Brain microvascular endothelial cell (primary cell): ENCODE measurements at regions not wholly inside any gene's neighbourhood (a gene's known extent, or its start where the extent isn't known, plus 50 kb on each side); places are given as distances from the start of the nearest gene placed in this dataset.

ENCODE experiments used
- DNase-seq: peaks from one replicate; pipeline ENCODE4 v3.0.0-alpha.2; 2020
- H3K27ac ChIP-seq: fragments of 250-450 bp; sonication (Bioruptor Pico); 2 replicates; pipeline ENCODE4 v1.5.1; 2020; ENCODE audit warnings: mild to moderate bottlenecking, moderate library complexity
- H3K27me3 ChIP-seq: fragments of 250-450 bp; sonication (Bioruptor Pico); replicated peaks from 2 replicates; pipeline ENCODE4 v1.5.1; 2020; ENCODE audit warnings: mild to moderate bottlenecking
- H3K36me3 ChIP-seq: fragments of 250-450 bp; sonication (Bioruptor Pico); replicated peaks from 2 replicates; pipeline ENCODE4 v1.5.1; 2020; ENCODE audit warnings: mild to moderate bottlenecking
- H3K4me3 ChIP-seq: 2 replicates; pipeline ENCODE4 v1.5.1; 2011; ENCODE audit warnings: low read depth, mild to moderate bottlenecking, control low read depth, low read length, moderate library complexity
- CTCF ChIP-seq: IDR thresholded peaks from 2 replicates; pipeline ENCODE4 v1.5.1; 2011; ENCODE audit warnings: low read depth, mild to moderate bottlenecking, moderate library complexity, low read length, control low read depth, inconsistent platforms; ENCODE audit errors: missing control alignments
- in situ Hi-C: cut with HindIII; loops from 2 replicates; pipeline ENCODE4 v1.10.0; 2017; ENCODE audit warnings: low sequenced_read_pairs, low pct_ligation_motif_present

GRCh38 chr6:80923816-80924215 lies 817.3 kb downstream of the BCKDHB start:
- in situ Hi-C loops: no loop called here
- H3K27me3 ChIP-seq: no peaks in the 10 kb centered on the region
- no peak for DNase-seq
- TF ChIP-seq CTCF: no peak
- no peak overlapping the region for H3K27ac ChIP-seq
- no peaks in the 10 kb centered on the region for H3K36me3 ChIP-seq
- no peak overlapping the region for H3K4me3 ChIP-seq

- Histone ChIP-seq H3K27me3 (no peaks in the 10 kb centered on the region), H3K4me3 (no peak overlapping the region), H3K36me3 (no peaks in the 10 kb centered on the region), H3K27ac (no peak overlapping the region)
- in situ Hi-C loops: no loop called here
- no peak for TF ChIP-seq CTCF
- DNase-seq: no peak
These were observed 816.5 kb downstream of the BCKDHB start for GRCh38 chr6:80922916-80923455.

GRCh38 chr6:80921861-80922460 lies 815.5 kb downstream of the BCKDHB start:
- H3K27ac ChIP-seq: no peak overlapping the region
- in situ Hi-C loops: no loop called here
- no peaks in the 10 kb centered on the region for H3K27me3 ChIP-seq
- no peak for DNase-seq
- TF ChIP-seq CTCF: no peak
- H3K36me3 ChIP-seq: no peaks in the 10 kb centered on the region
- no peak overlapping the region for H3K4me3 ChIP-seq

- Histone ChIP-seq H3K4me3 (no peak overlapping the region), H3K27ac (no peak overlapping the region), H3K36me3 (no peaks in the 10 kb centered on the region), H3K27me3 (no peaks in the 10 kb centered on the region)
- no peak for TF ChIP-seq CTCF
- in situ Hi-C loops: no loop called here
- no peak for DNase-seq
These were observed 801.4 kb downstream of the BCKDHB start for GRCh38 chr6:80907831-80908230.

GRCh38 chr6:80903711-80904110 lies 797.2 kb downstream of the BCKDHB start:
- H3K36me3 ChIP-seq: no peaks in the 10 kb centered on the region
- in situ Hi-C loops: no loop called here
- TF ChIP-seq CTCF: no peak

GRCh38 chr6:80886475-80886874 lies 780.0 kb downstream of the BCKDHB start:
- Histone ChIP-seq H3K27me3 (no peaks in the 10 kb centered on the region), H3K36me3 (no peaks in the 10 kb centered on the region), H3K27ac (no peak overlapping the region), H3K4me3 (no peak overlapping the region)
- no peak for DNase-seq
- TF ChIP-seq CTCF: no peak
- in situ Hi-C loops: no loop called here

More at GRCh38 chr6:80903711-80904110, 797.2 kb downstream of the BCKDHB start:
- DNase-seq: no peak
- no peak overlapping the region for H3K27ac ChIP-seq
- H3K27me3 ChIP-seq: no peaks in the 10 kb centered on the region
- H3K4me3 ChIP-seq: no peak overlapping the region
